IPS-15b (cell line): ENCODE measurements at regions not wholly inside any gene's neighbourhood (a gene's known extent, or its start where the extent isn't known, plus 50 kb on each side); places are given as distances from the start of the nearest gene placed in this dataset.

ENCODE experiments used
- H3K27me3 ChIP-seq: one replicate; pipeline ENCODE4 v1.6.1; 2013; ENCODE audit warnings: low read length; ENCODE audit not compliant: control insufficient read depth, insufficient read depth
- H3K36me3 ChIP-seq: one replicate; pipeline ENCODE4 v1.6.1; 2013; ENCODE audit warnings: low read length; ENCODE audit not compliant: control insufficient read depth, insufficient read depth
- H3K4me1 ChIP-seq: one replicate; pipeline ENCODE4 v1.6.1; 2013; ENCODE audit warnings: mild to moderate bottlenecking, low read length; ENCODE audit not compliant: control insufficient read depth, insufficient read depth
- H3K4me3 ChIP-seq: one replicate; pipeline ENCODE4 v1.5.1; 2013; ENCODE audit warnings: low read depth, low read length
- H3K9ac ChIP-seq: one replicate; pipeline ENCODE4 v1.6.1; 2013; ENCODE audit warnings: low read depth, mild to moderate bottlenecking, low read length
- H3K9me3 ChIP-seq: one replicate; pipeline ENCODE4 v1.6.1; 2013; ENCODE audit warnings: mild to moderate bottlenecking, low read length; ENCODE audit not compliant: control insufficient read depth, insufficient read depth

DNA sequence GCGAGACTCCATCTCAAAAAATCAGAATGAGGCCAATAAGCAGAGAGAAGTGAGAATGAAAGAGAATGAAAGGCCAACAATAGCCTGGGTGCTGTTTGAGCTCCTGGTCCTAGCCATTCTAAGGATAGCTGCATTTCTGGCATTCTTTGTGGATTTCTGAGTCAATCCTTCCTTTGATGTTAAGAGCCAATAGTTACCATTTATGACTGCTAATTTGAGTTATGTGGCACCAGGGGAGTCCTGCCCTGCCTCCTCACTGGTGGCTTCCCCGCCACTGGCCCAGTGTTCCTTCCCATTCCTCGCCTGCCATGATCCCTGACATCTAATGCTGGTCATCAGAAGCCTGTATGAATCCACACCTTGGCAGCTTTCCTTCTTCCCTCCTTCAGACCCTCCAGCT lies 991.2 kb downstream of the UQCRFS1 start:
- no peaks in the 10 kb centered on the region for H3K9me3 ChIP-seq
- peaks cover 3% of the 10 kb centered on the region for H3K4me1 ChIP-seq
- no peak overlapping the region for H3K4me3 ChIP-seq
- H3K36me3 ChIP-seq: no peaks in the 10 kb centered on the region
- H3K27me3 ChIP-seq: no peaks in the 10 kb centered on the region
- no peak overlapping the region for H3K9ac ChIP-seq

DNA sequence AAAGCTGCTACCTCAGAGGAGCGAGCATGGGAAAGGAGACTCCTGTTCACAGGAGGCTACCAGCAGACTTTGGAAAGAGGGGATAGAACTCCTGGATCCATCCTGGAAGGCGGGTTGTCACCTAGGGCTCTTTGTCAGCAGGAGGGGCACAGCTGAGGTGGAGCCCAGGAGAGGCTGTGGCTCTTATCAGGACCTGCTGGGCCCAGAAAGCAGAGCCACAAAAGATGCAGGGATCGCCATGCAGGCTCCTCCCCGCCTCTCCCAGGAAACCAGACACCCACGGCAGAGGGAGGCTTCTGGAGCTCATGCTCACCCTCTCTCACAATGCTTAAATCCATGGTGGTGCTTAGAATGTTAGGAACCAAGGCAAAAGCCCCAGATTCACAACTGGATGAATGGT lies 994.2 kb downstream of the UQCRFS1 start:
- Histone ChIP-seq H3K9me3 (no peaks in the 10 kb centered on the region), H3K4me3 (no peak overlapping the region), H3K27me3 (no peaks in the 10 kb centered on the region), H3K9ac (no peak overlapping the region), H3K36me3 (no peaks in the 10 kb centered on the region), H3K4me1 (peaks cover 3% of the 10 kb centered on the region)

GRCh38 chr19:28217022-28217421 lies 995.9 kb downstream of the UQCRFS1 start:
- no peak overlapping the region for H3K9ac ChIP-seq
- H3K4me3 ChIP-seq: no peak overlapping the region
- no peaks in the 10 kb centered on the region for H3K36me3 ChIP-seq
- H3K4me1 ChIP-seq: peaks cover 3% of the 10 kb centered on the region
- H3K9me3 ChIP-seq: no peaks in the 10 kb centered on the region
- no peaks in the 10 kb centered on the region for H3K27me3 ChIP-seq

DNA sequence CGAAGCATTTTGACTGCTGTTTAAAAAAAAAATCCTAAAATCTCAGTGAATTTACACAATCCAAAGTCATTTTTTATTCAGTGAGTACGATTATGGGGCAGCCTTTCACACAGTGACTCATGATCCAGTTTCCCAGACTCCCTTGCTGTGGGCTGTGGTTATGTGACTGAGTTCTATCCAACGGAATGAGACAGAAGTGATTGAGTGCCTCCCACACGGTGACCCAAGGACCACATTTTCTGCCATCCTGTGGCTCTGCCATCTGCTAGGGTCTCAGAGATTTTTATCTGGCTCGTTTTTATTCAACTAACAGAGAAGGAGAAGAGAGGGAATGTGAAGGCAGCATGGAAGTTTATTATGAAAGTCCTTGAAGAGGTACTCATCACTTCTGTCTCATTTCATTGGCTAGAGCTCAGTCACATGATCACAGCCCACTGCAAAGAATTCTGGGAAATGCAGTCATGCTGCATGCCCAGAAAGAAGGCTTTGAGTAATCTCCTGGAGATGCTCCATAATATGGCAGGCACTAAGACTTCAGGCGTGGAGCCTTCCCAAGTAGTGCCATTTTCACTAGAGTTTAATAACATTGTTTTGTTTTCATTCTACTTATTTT lies 999.4 kb downstream of the UQCRFS1 start:
- Histone ChIP-seq H3K4me1 (peaks cover 3% of the 10 kb centered on the region), H3K27me3 (no peaks in the 10 kb centered on the region), H3K36me3 (no peaks in the 10 kb centered on the region), H3K9me3 (no peaks in the 10 kb centered on the region), H3K9ac (no peak overlapping the region), H3K4me3 (no peak overlapping the region)

GRCh38 chr19:28210886-28211285 lies 1002.1 kb downstream of the UQCRFS1 start:
- Histone ChIP-seq H3K9ac (no peak overlapping the region), H3K4me1 (no peaks in the 10 kb centered on the region)

DNA sequence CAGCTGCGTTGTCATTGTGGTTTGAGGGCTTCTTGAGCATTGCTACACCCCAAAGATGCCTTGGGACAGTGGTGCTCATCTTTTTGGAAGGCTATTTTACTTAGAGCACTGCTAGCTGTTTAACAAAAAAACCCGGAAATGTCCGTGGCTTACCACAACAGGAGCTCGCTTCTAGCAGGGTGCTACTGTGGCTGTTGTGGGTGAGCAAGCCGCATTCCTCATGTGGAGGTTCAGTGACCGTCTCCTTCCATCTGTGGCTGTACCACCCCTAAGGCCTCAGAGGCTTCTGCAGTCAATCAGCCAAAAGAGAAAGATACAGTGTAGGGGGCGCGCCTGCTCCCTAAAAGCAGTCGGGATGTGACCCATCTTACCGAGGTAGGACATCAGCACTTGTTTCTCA lies 1004.2 kb downstream of the UQCRFS1 start:
- Histone ChIP-seq H3K4me3 (no peak overlapping the region), H3K36me3 (no peaks in the 10 kb centered on the region), H3K9ac (no peak overlapping the region), H3K4me1 (no peaks in the 10 kb centered on the region), H3K9me3 (no peaks in the 10 kb centered on the region), H3K27me3 (no peaks in the 10 kb centered on the region)

More at GRCh38 chr19:28210886-28211285, 1002.1 kb downstream of the UQCRFS1 start:
- Histone ChIP-seq H3K36me3 (no peaks in the 10 kb centered on the region), H3K27me3 (no peaks in the 10 kb centered on the region), H3K4me3 (no peak overlapping the region), H3K9me3 (no peaks in the 10 kb centered on the region)

DNA sequence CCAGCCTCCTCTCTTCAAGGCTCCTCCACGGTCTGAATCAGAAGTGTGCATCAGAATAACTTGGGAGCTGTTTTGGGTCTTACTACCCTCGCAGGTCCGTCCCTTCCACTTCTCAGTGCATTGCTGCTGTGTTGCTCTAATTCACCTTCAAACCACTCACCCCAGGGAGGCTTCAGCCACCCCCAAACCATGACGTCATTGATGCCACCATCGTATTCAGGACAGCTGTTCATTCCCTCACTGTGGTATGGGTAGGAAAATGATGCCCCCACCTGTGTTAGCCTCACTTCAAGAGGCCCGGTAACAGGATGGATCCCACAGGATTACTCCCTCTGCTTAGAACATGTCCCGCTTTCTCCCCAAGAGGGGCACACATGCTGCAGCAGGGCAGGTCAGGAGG lies 1005.7 kb downstream of the UQCRFS1 start:
- Histone ChIP-seq H3K9me3 (no peaks in the 10 kb centered on the region), H3K4me3 (no peak overlapping the region), H3K36me3 (no peaks in the 10 kb centered on the region), H3K4me1 (no peaks in the 10 kb centered on the region), H3K27me3 (no peaks in the 10 kb centered on the region), H3K9ac (no peak overlapping the region)

GRCh38 chr19:28201462-28201943 lies 1011.4 kb downstream of the UQCRFS1 start:
- H3K9ac ChIP-seq: no peak overlapping the region
- no peaks in the 10 kb centered on the region for H3K9me3 ChIP-seq
- H3K4me1 ChIP-seq: no peaks in the 10 kb centered on the region
- H3K27me3 ChIP-seq: no peaks in the 10 kb centered on the region
- H3K4me3 ChIP-seq: no peak overlapping the region
- H3K36me3 ChIP-seq: no peaks in the 10 kb centered on the region

- no peaks in the 10 kb centered on the region for H3K4me1 ChIP-seq
- no peaks in the 10 kb centered on the region for H3K9me3 ChIP-seq
- no peak overlapping the region for H3K9ac ChIP-seq
- H3K36me3 ChIP-seq: no peaks in the 10 kb centered on the region
- H3K27me3 ChIP-seq: no peaks in the 10 kb centered on the region
- H3K4me3 ChIP-seq: no peak overlapping the region
Measured at GRCh38 chr19:28199323-28199722, 1013.6 kb downstream of the UQCRFS1 start.

- Histone ChIP-seq H3K36me3 (no peaks in the 10 kb centered on the region), H3K9me3 (no peaks in the 10 kb centered on the region), H3K27me3 (no peaks in the 10 kb centered on the region), H3K4me1 (no peaks in the 10 kb centered on the region), H3K4me3 (no peak overlapping the region), H3K9ac (no peak overlapping the region)
Measured at GRCh38 chr19:28196961-28197360, 1016.0 kb downstream of the UQCRFS1 start.

DNA sequence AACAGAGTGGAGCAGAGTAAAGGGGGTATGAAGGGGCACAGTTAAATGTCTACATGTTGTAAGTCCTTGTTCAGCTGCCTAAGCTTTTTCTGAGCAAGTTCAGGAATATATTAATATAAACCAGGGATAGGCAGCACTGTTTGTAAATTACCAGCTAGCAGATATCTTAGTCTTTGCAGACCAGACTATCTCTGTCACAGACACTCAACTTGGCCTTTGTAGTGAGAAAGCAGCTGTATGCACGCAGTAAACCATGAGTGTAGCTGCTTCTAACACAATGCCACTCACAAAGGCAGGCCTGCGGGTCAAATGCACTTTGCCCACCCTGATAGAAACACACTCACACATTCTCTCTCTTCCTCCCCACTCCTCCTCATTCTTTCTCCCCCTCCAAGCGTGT lies 1016.9 kb downstream of the UQCRFS1 start:
- no peaks in the 10 kb centered on the region for H3K36me3 ChIP-seq
- H3K27me3 ChIP-seq: no peaks in the 10 kb centered on the region
- no peaks in the 10 kb centered on the region for H3K4me1 ChIP-seq
- no peaks in the 10 kb centered on the region for H3K9me3 ChIP-seq
- no peak overlapping the region for H3K4me3 ChIP-seq
- no peak overlapping the region for H3K9ac ChIP-seq

- Histone ChIP-seq H3K36me3 (no peaks in the 10 kb centered on the region), H3K9me3 (no peaks in the 10 kb centered on the region), H3K4me3 (no peak overlapping the region), H3K4me1 (peaks cover 2% of the 10 kb centered on the region), H3K27me3 (no peaks in the 10 kb centered on the region), H3K9ac (no peak overlapping the region)
Measured at GRCh38 chr19:28185646-28186045, 1027.3 kb downstream of the UQCRFS1 start.
